GM10248 (cell line): ENCODE measurements at regions not wholly inside any gene's neighbourhood (a gene's known extent, or its start where the extent isn't known, plus 50 kb on each side); places are given as distances from the start of the nearest gene placed in this dataset.

ENCODE experiments used
- CTCF ChIA-PET: fragments of 300-600 bp; sonication (Branson Sonifier 250); formaldehyde crosslinking; extraction: SDS; loops from one replicate; lab custom pipeline; 2021; ENCODE audit warnings: antibody characterized with exemption; lab: Yijun Ruan, JAX
- POLR2A ChIA-PET: fragments of 350-650 bp; sonication (Branson Sonifier 250); formaldehyde crosslinking; extraction: SDS; loops from one replicate; lab custom pipeline; 2020; ENCODE audit warnings: antibody characterized with exemption; lab: Yijun Ruan, JAX
- DNase-seq: peaks from one replicate; pipeline ENCODE4 v3.0.0; 2012; ENCODE audit errors: extremely low spot score
- CTCF ChIP-seq: IDR thresholded peaks from 2 replicates; pipeline ENCODE4 v1.5.1; 2012; ENCODE audit warnings: mild to moderate bottlenecking, low read depth; ENCODE audit errors: extremely low read depth, missing control alignments, control extremely low read depth

GRCh38 chr20:24089576-24089975 is 101.0 kb upstream of the GGTLC1 start:
- ChIA-PET POLR2A (no interaction called here), CTCF (no interaction called here)
- DNase-seq, result no peak
- TF ChIP-seq CTCF, result no peak

GRCh38 chr20:24086121-24086520 is 97.5 kb upstream of the GGTLC1 start:
- ChIA-PET POLR2A (no interaction called here), CTCF (interaction anchor here (1.3 kb wide), 1 partner anchor 16 kb away, joined by 3 read pairs; no protein-coding TSS in a partner anchor)
- no peak for DNase-seq
- no peak for TF ChIP-seq CTCF

GRCh38 chr20:24084281-24084680 is 95.7 kb upstream of the GGTLC1 start:
- ChIA-PET POLR2A (no interaction called here), CTCF (no interaction called here)
- no peak for TF ChIP-seq CTCF
- DNase-seq, result no peak

GRCh38 chr20:24081077-24081476 is 92.5 kb upstream of the GGTLC1 start:
- ChIA-PET POLR2A (no interaction called here), CTCF (interaction anchor here (1.1 to 1.3 kb wide), 2 partner anchors 20 to 64 kb away, joined by 3 to 4 read pairs; no protein-coding TSS in a partner anchor)
- no peak for DNase-seq
- no peak for TF ChIP-seq CTCF

- no peak for TF ChIP-seq CTCF
- ChIA-PET CTCF (interaction anchor here (1.1 to 1.3 kb wide), 2 partner anchors 22 to 63 kb away, joined by 3 to 4 read pairs; no protein-coding TSS in a partner anchor), POLR2A (interaction anchor here (0.6 kb wide), 1 partner anchor 209 kb away, joined by 5 read pairs; no protein-coding TSS in a partner anchor)
- DNase-seq, result no peak
These were observed 91.3 kb upstream of the GGTLC1 start for GRCh38 chr20:24079661-24080412.

- no peak for TF ChIP-seq CTCF
- CTCF ChIA-PET, result no interaction called here
- POLR2A ChIA-PET, result no interaction called here
- DNase-seq, result no peak
These were observed 88.6 kb upstream of the GGTLC1 start for GRCh38 chr20:24077145-24077544.
